B cell (primary cell): ENCODE measurements at regions not wholly inside any gene's neighbourhood (a gene's known extent, or its start where the extent isn't known, plus 50 kb on each side); places are given as distances from the start of the nearest gene placed in this dataset.

Experiments
- ATAC-seq: fragments of 200-7000 bp; cut with Tn5 transposase; one replicate; pipeline ENCODE4 v1.10.0; 2021; ENCODE audit warnings: low read depth, mild to moderate bottlenecking, moderate number of reproducible peaks, moderate library complexity
- CTCF ChIA-PET: fragments of 350-600 bp; sonication (Branson Sonifier 250); formaldehyde crosslinking; loops from one replicate; lab custom pipeline; 2021; ENCODE audit warnings: antibody characterized with exemption, inconsistent platforms; lab: Charles Lee
- POLR2A ChIA-PET: fragments of 350-600 bp; sonication (Branson Sonifier 250); formaldehyde crosslinking; loops from one replicate; lab custom pipeline; 2021; ENCODE audit warnings: antibody characterized with exemption; lab: Charles Lee
- DNase-seq: peaks from one replicate; pipeline ENCODE4 v3.0.0; 2013
- H2AFZ ChIP-seq: 2 replicates; pipeline ENCODE4 v1.6.1; 2012; ENCODE audit warnings: mild to moderate bottlenecking, low read depth, low read length; ENCODE audit not compliant: insufficient read depth, poor library complexity, severe bottlenecking
- H3K27ac ChIP-seq, 2 donors: 1 replicate in 1 of 2; 2 replicates in 1 of 2; pipeline ENCODE4 v1.5.1; 2012 to 2013; ENCODE audit warnings: low read length in 2 of 2, mild to moderate bottlenecking in 2 of 2, moderate library complexity in 1 of 2
- H3K27me3 ChIP-seq, 4 experiments: fragments of 200-600 bp in 1 of 4; sonication (generic) in 1 of 4; replicated peaks in 1 of 4; 1 replicate in 2 of 4; 2 replicates in 2 of 4; pipeline versions ENCODE4 v1.6.1 to v1.7.0; 2013 to 2016; ENCODE audit warnings: low read length in 3 of 4, mild to moderate bottlenecking in 2 of 4, mixed read lengths in 1 of 4, moderate library complexity in 1 of 4; ENCODE audit not compliant: insufficient read depth in 4 of 4, control insufficient read depth in 3 of 4; ENCODE audit errors: control extremely low read depth in 1 of 4
- H3K36me3 ChIP-seq, 2 experiments: replicated peaks in 1 of 2; 1 replicate in 1 of 2; 2 replicates in 1 of 2; pipeline versions ENCODE4 v1.6.1 to v1.7.1; 2013; ENCODE audit warnings: low read length in 1 of 2; ENCODE audit not compliant: insufficient read depth in 2 of 2, control insufficient read depth in 1 of 2; ENCODE audit errors: control extremely low read depth in 1 of 2, extremely low read depth in 1 of 2
- H3K4me1 ChIP-seq, 2 donors: fragments of 200-600 bp in 1 of 2; sonication (generic) in 1 of 2; 1 replicate in 1 of 2; 2 replicates in 1 of 2; pipeline versions ENCODE4 v1.5.1 to v1.6.1; 2013 to 2017; ENCODE audit warnings: low read length in 2 of 2; ENCODE audit not compliant: control insufficient read depth in 2 of 2, insufficient read depth in 2 of 2
- H3K4me2 ChIP-seq: replicated peaks from 2 replicates; pipeline ENCODE3; 2012; ENCODE audit warnings: mild to moderate bottlenecking, low read depth, low read length; ENCODE audit not compliant: poor library complexity, severe bottlenecking
- H3K4me3 ChIP-seq, 5 experiments: fragments of 200-600 bp in 1 of 5; sonication (generic) in 1 of 5; 1 replicate in 3 of 5; 2 replicates in 2 of 5; pipeline versions ENCODE4 v1.5.1 to v1.7.0; 2011 to 2016; ENCODE audit warnings: low read length in 4 of 5, mild to moderate bottlenecking in 4 of 5, low read depth in 2 of 5, control low read depth in 1 of 5, moderate library complexity in 1 of 5; ENCODE audit not compliant: insufficient read depth in 1 of 5; ENCODE audit errors: control extremely low read depth in 1 of 5, extremely low read depth in 1 of 5
- H3K79me2 ChIP-seq: fragments of 200-600 bp; sonication (generic); one replicate; pipeline ENCODE4 v1.6.0; 2016; ENCODE audit warnings: low read length; ENCODE audit not compliant: control insufficient read depth, insufficient read depth
- H3K9ac ChIP-seq: fragments of 200-600 bp; sonication (generic); 2 replicates; pipeline ENCODE4 v1.6.1; 2017; ENCODE audit warnings: mild to moderate bottlenecking, low read length, moderate library complexity
- H3K9me3 ChIP-seq, 3 donors: one replicate each; pipeline versions ENCODE4 v1.6.1 to v1.7.1; 2013; ENCODE audit warnings: low read length in 2 of 3; ENCODE audit not compliant: control insufficient read depth in 2 of 3, insufficient read depth in 1 of 3; ENCODE audit errors: control extremely low read depth in 1 of 3
- H4K20me1 ChIP-seq: 2 replicates; pipeline ENCODE4 v1.6.0; 2012; ENCODE audit warnings: mild to moderate bottlenecking, low read length; ENCODE audit not compliant: insufficient read depth, control insufficient read depth, poor library complexity, severe bottlenecking
- H3K27ac Mint-ChIP-seq: one replicate; pipeline ENCODE4 v1.8.0; 2021; ENCODE audit warnings: mixed read lengths
- H3K27me3 Mint-ChIP-seq: one replicate; pipeline ENCODE4 v1.8.0; 2021; ENCODE audit warnings: mixed read lengths
- H3K4me1 Mint-ChIP-seq: one replicate; pipeline ENCODE4 v1.8.0; 2021; ENCODE audit warnings: mixed read lengths
- H3K4me3 Mint-ChIP-seq: one replicate; pipeline ENCODE4 v1.8.0; 2021; ENCODE audit warnings: mixed read lengths
- H3K9me3 Mint-ChIP-seq: one replicate; pipeline ENCODE4 v1.8.0; 2022; ENCODE audit warnings: mixed read lengths; ENCODE audit not compliant: insufficient read depth
- EZH2 ChIP-seq: IDR thresholded peaks from 2 replicates; pipeline ENCODE4 v1.6.1; 2012; ENCODE audit warnings: borderline replicate concordance, low read depth, mild to moderate bottlenecking, moderate library complexity, low read length; ENCODE audit not compliant: insufficient read depth, poor library complexity, severe bottlenecking
- WGBS: methylation state at CpG from one replicate; pipeline ENCODE4 v1.1.5; 2013; ENCODE audit warnings: missing lambda C conversion rate; ENCODE audit not compliant: insufficient coverage; 5-methylcytosine and 5-hydroxymethylcytosine counted together
- intact Hi-C: fragments of 100-400 bp; cut with micrococcal nuclease; formaldehyde crosslinking; loops from one replicate; pipeline ENCODE4 v1.10.0; 2022
- TF ChIP-seq, protein P1 (sequence below): fragments of 200-600 bp; IDR thresholded peaks from one replicate; pipeline ENCODE4 v1.8.0; 2022; ENCODE audit warnings: antibody characterized with exemption, mild to moderate bottlenecking

GRCh38 chr1:184828369-184828717 is 73.7 kb upstream of the EDEM3 start:
- CTCF ChIA-PET: interaction anchor here (1.2 kb wide), 1 partner anchor 23 kb away, joined by 4 read pairs; no protein-coding TSS in a partner anchor
- H4K20me1 ChIP-seq: no peaks in the 10 kb centered on the region
- no peaks in the 10 kb centered on the region for H3K36me3 ChIP-seq
- H3K27me3 ChIP-seq: no peaks in the 10 kb centered on the region
- intact Hi-C loops: no loop called here
- H3K79me2 ChIP-seq: no peaks in the 10 kb centered on the region
- no peak overlapping the region for H3K27ac ChIP-seq
- no peak overlapping the region for H3K4me3 ChIP-seq
- peaks cover 12% of the 10 kb centered on the region for H3K4me1 Mint-ChIP-seq
- ATAC-seq (no peak), DNase-seq (no peak)
- H2AFZ ChIP-seq: no peak overlapping the region
- no CpG with 5 or more reads among the region's 2 CpGs for WGBS
- no peak overlapping the region for H3K27ac Mint-ChIP-seq
- no peak overlapping the region for H3K4me3 Mint-ChIP-seq
- H3K9me3 Mint-ChIP-seq: no peaks in the 10 kb centered on the region
- TF ChIP-seq EZH2: no peak
- TF ChIP-seq, protein P1, sequence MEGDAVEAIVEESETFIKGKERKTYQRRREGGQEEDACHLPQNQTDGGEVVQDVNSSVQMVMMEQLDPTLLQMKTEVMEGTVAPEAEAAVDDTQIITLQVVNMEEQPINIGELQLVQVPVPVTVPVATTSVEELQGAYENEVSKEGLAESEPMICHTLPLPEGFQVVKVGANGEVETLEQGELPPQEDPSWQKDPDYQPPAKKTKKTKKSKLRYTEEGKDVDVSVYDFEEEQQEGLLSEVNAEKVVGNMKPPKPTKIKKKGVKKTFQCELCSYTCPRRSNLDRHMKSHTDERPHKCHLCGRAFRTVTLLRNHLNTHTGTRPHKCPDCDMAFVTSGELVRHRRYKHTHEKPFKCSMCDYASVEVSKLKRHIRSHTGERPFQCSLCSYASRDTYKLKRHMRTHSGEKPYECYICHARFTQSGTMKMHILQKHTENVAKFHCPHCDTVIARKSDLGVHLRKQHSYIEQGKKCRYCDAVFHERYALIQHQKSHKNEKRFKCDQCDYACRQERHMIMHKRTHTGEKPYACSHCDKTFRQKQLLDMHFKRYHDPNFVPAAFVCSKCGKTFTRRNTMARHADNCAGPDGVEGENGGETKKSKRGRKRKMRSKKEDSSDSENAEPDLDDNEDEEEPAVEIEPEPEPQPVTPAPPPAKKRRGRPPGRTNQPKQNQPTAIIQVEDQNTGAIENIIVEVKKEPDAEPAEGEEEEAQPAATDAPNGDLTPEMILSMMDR: no peak
- no peaks in the 10 kb centered on the region for H3K9me3 ChIP-seq
- POLR2A ChIA-PET: interaction anchor here (0.6 kb wide), 1 partner anchor 158 kb away, joined by 8 read pairs; no protein-coding TSS in a partner anchor
- H3K4me1 ChIP-seq: peaks cover 0 to 5% of the 10 kb centered on the region in 2 donors
- no peaks in the 10 kb centered on the region for H3K27me3 Mint-ChIP-seq
- H3K4me2 ChIP-seq: no peak overlapping the region
- H3K9ac ChIP-seq: no peak overlapping the region

DNA sequence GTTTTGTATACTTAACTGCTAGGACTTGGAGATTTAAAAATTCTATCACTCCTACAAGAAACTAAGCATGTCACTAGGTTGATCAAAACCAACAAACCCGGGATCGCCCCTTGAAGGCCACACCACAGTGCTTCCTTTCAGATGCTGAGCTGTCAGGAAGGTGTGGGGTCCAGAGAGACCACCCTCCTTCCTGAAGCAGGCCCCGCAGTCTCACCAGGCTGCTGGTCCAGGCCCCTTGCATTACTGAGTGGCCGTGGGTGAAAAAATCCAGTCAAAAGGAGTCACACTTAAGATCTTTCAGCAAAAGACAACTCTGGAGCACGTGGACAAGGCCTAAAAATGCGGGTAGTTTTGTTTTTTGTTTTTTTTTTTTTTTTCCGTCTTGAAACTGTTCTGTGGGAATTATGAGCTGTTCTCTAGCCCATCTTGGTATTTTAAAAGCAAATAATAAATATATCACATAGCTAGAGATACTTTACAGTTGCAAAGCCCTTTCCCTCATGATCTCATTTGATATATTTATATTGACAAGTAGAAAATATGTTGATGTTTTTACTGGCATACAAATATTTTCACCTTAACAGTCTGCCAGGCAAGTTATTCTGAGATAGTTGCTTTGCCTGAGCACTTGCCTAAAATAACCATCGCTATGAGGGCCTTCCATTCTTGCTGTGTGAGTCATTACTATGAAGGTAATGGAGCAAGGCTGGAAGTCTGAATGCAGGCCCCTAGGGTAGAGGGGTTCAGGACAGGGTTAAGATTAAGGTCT is 73.1 kb upstream of the EDEM3 start:
- H3K4me2 ChIP-seq: no peak overlapping the region
- no peak overlapping the region for H3K27ac ChIP-seq

More for the DNA sequence above, 73.1 kb upstream of the EDEM3 start:
- Mint-ChIP-seq H3K27me3 (no peaks in the 10 kb centered on the region), H3K27ac (no peak overlapping the region), H3K4me3 (no peak overlapping the region), H3K9me3 (no peaks in the 10 kb centered on the region), H3K4me1 (peaks cover 12% of the 10 kb centered on the region)
- POLR2A ChIA-PET: interaction anchor here (0.6 kb wide), 1 partner anchor 158 kb away, joined by 8 read pairs; no protein-coding TSS in a partner anchor
- no peak for TF ChIP-seq EZH2
- TF ChIP-seq, protein P1: no peak
- Histone ChIP-seq H3K4me3 (no peak overlapping the region), H2AFZ (no peak overlapping the region), H3K4me1 (peaks cover 0 to 5% of the 10 kb centered on the region in 2 donors), H4K20me1 (no peaks in the 10 kb centered on the region), H3K27me3 (no peaks in the 10 kb centered on the region), H3K9ac (no peak overlapping the region), H3K9me3 (no peaks in the 10 kb centered on the region), H3K79me2 (no peaks in the 10 kb centered on the region), H3K36me3 (no peaks in the 10 kb centered on the region)
- WGBS: 85% methylated on average over 2 of the region's 8 CpGs
- CTCF ChIA-PET: interaction anchor here (0.6 to 1.2 kb wide), 2 partner anchors 22 to 331 kb away, joined by 3 to 4 read pairs; no protein-coding TSS in a partner anchor
- DNase-seq: no peak
- no peak for ATAC-seq
- intact Hi-C loops: no loop called here
